ENCODE measurements at regions not wholly inside any gene's neighbourhood (a gene's known extent, or its start where the extent isn't known, plus 50 kb on each side); places are given as distances from the start of the nearest gene placed in this dataset.

- H3K27me3 ChIP-seq (ENCODE audit: control insufficient read depth in 1 of 2, insufficient read depth in 2 of 2, low read length in 2 of 2): no peaks in the 10 kb centered on the region
- H3K4me3 ChIP-seq (ENCODE audit: low read depth in 1 of 2, low read length in 2 of 2): no peak overlapping the region
- H3K9me3 ChIP-seq (ENCODE audit: low read length): no peaks in the 10 kb centered on the region
- no peaks in the 10 kb centered on the region for H3K36me3 ChIP-seq (ENCODE audit: insufficient read depth, low read length)
- peaks cover 12% of the 10 kb centered on the region for H3K4me1 ChIP-seq (ENCODE audit: insufficient read depth, low read length)
- H3K27ac ChIP-seq (ENCODE audit: low read depth, low read length): no peak overlapping the region
- H3K9ac ChIP-seq (ENCODE audit: low read length): no peak overlapping the region
Observed at GRCh38 chr14:22482085-22482694, 106.8 kb downstream of the DAD1 start.

- H3K4me3 ChIP-seq (ENCODE audit: low read depth in 1 of 2, low read length in 2 of 2): no peak overlapping the region
- no peak overlapping the region for H3K9ac ChIP-seq (ENCODE audit: low read length)
- no peaks in the 10 kb centered on the region for H3K36me3 ChIP-seq (ENCODE audit: insufficient read depth, low read length)
- no peak overlapping the region for H3K27ac ChIP-seq (ENCODE audit: low read depth, low read length)
- no peaks in the 10 kb centered on the region for H3K27me3 ChIP-seq (ENCODE audit: control insufficient read depth in 1 of 2, insufficient read depth in 2 of 2, low read length in 2 of 2)
- peaks cover 12% of the 10 kb centered on the region for H3K4me1 ChIP-seq (ENCODE audit: insufficient read depth, low read length)
- no peaks in the 10 kb centered on the region for H3K9me3 ChIP-seq (ENCODE audit: low read length)
Observed at GRCh38 chr14:22481546-22481945, 107.5 kb downstream of the DAD1 start.

- Histone ChIP-seq H3K36me3 (ENCODE audit: insufficient read depth, low read length) (no peaks in the 10 kb centered on the region), H3K9ac (ENCODE audit: low read length) (no peak overlapping the region), H3K27ac (ENCODE audit: low read depth, low read length) (no peak overlapping the region), H3K4me3 (ENCODE audit: low read depth in 1 of 2, low read length in 2 of 2) (no peak overlapping the region), H3K27me3 (ENCODE audit: control insufficient read depth in 1 of 2, insufficient read depth in 2 of 2, low read length in 2 of 2) (no peaks in the 10 kb centered on the region), H3K4me1 (ENCODE audit: insufficient read depth, low read length) (peaks cover 12% of the 10 kb centered on the region), H3K9me3 (ENCODE audit: low read length) (no peaks in the 10 kb centered on the region)
Observed at GRCh38 chr14:22479776-22480464, 109.1 kb downstream of the DAD1 start.

- no peak overlapping the region for H3K27ac ChIP-seq (ENCODE audit: low read depth, low read length)
- no peaks in the 10 kb centered on the region for H3K36me3 ChIP-seq (ENCODE audit: insufficient read depth, low read length)
- H3K27me3 ChIP-seq (ENCODE audit: control insufficient read depth in 1 of 2, insufficient read depth in 2 of 2, low read length in 2 of 2): no peaks in the 10 kb centered on the region
- peaks cover 12% of the 10 kb centered on the region for H3K4me1 ChIP-seq (ENCODE audit: insufficient read depth, low read length)
- H3K4me3 ChIP-seq (ENCODE audit: low read depth in 1 of 2, low read length in 2 of 2): no peak overlapping the region
- H3K9me3 ChIP-seq (ENCODE audit: low read length): no peaks in the 10 kb centered on the region
- H3K9ac ChIP-seq (ENCODE audit: low read length): no peak overlapping the region
Observed at GRCh38 chr14:22479132-22479531, 109.9 kb downstream of the DAD1 start.

GRCh38 chr14:22478670-22479069 is 110.4 kb downstream of the DAD1 start:
- Histone ChIP-seq H3K27ac (ENCODE audit: low read depth, low read length) (no peak overlapping the region), H3K36me3 (ENCODE audit: insufficient read depth, low read length) (no peaks in the 10 kb centered on the region), H3K9ac (ENCODE audit: low read length) (no peak overlapping the region), H3K27me3 (ENCODE audit: control insufficient read depth in 1 of 2, insufficient read depth in 2 of 2, low read length in 2 of 2) (no peaks in the 10 kb centered on the region), H3K4me3 (ENCODE audit: low read depth in 1 of 2, low read length in 2 of 2) (no peak overlapping the region), H3K4me1 (ENCODE audit: insufficient read depth, low read length) (peaks cover 12% of the 10 kb centered on the region), H3K9me3 (ENCODE audit: low read length) (no peaks in the 10 kb centered on the region)

- H3K27me3 ChIP-seq (ENCODE audit: control insufficient read depth in 1 of 2, insufficient read depth in 2 of 2, low read length in 2 of 2): no peaks in the 10 kb centered on the region
- no peaks in the 10 kb centered on the region for H3K36me3 ChIP-seq (ENCODE audit: insufficient read depth, low read length)
- no peak overlapping the region for H3K4me3 ChIP-seq (ENCODE audit: low read depth in 1 of 2, low read length in 2 of 2)
- H3K27ac ChIP-seq (ENCODE audit: low read depth, low read length): no peak overlapping the region
- peaks cover 12% of the 10 kb centered on the region for H3K4me1 ChIP-seq (ENCODE audit: insufficient read depth, low read length)
- no peaks in the 10 kb centered on the region for H3K9me3 ChIP-seq (ENCODE audit: low read length)
- H3K9ac ChIP-seq (ENCODE audit: low read length): no peak overlapping the region
Observed at GRCh38 chr14:22478247-22478646, 110.8 kb downstream of the DAD1 start.

GRCh38 chr14:22477569-22478194 is 111.3 kb downstream of the DAD1 start:
- Histone ChIP-seq H3K4me1 (ENCODE audit: insufficient read depth, low read length) (peaks cover 14% of the 10 kb centered on the region), H3K4me3 (ENCODE audit: low read depth in 1 of 2, low read length in 2 of 2) (no peak overlapping the region), H3K27me3 (ENCODE audit: control insufficient read depth in 1 of 2, insufficient read depth in 2 of 2, low read length in 2 of 2) (no peaks in the 10 kb centered on the region), H3K27ac (ENCODE audit: low read depth, low read length) (no peak overlapping the region), H3K36me3 (ENCODE audit: insufficient read depth, low read length) (no peaks in the 10 kb centered on the region), H3K9ac (ENCODE audit: low read length) (no peak overlapping the region), H3K9me3 (ENCODE audit: low read length) (no peaks in the 10 kb centered on the region)

- no peak overlapping the region for H3K27ac ChIP-seq (ENCODE audit: low read depth, low read length)
- H3K9ac ChIP-seq (ENCODE audit: low read length): no peak overlapping the region
- peaks cover 11% of the 10 kb centered on the region for H3K4me1 ChIP-seq (ENCODE audit: insufficient read depth, low read length)
- H3K36me3 ChIP-seq (ENCODE audit: insufficient read depth, low read length): no peaks in the 10 kb centered on the region
- no peaks in the 10 kb centered on the region for H3K27me3 ChIP-seq (ENCODE audit: control insufficient read depth in 1 of 2, insufficient read depth in 2 of 2, low read length in 2 of 2)
- H3K4me3 ChIP-seq (ENCODE audit: low read depth in 1 of 2, low read length in 2 of 2): no peak overlapping the region
- no peaks in the 10 kb centered on the region for H3K9me3 ChIP-seq (ENCODE audit: low read length)
Observed at GRCh38 chr14:22476887-22477286, 112.1 kb downstream of the DAD1 start.

- Histone ChIP-seq H3K9ac (ENCODE audit: low read length) (no peak overlapping the region), H3K27me3 (ENCODE audit: control insufficient read depth in 1 of 2, insufficient read depth in 2 of 2, low read length in 2 of 2) (no peaks in the 10 kb centered on the region), H3K36me3 (ENCODE audit: insufficient read depth, low read length) (no peaks in the 10 kb centered on the region), H3K27ac (ENCODE audit: low read depth, low read length) (no peak overlapping the region), H3K9me3 (ENCODE audit: low read length) (no peaks in the 10 kb centered on the region), H3K4me1 (ENCODE audit: insufficient read depth, low read length) (peaks cover 5% of the 10 kb centered on the region), H3K4me3 (ENCODE audit: low read depth in 1 of 2, low read length in 2 of 2) (no peak overlapping the region)
Observed at GRCh38 chr14:22476005-22476751, 112.8 kb downstream of the DAD1 start.

- H3K27me3 ChIP-seq (ENCODE audit: control insufficient read depth in 1 of 2, insufficient read depth in 2 of 2, low read length in 2 of 2): no peaks in the 10 kb centered on the region
- H3K9ac ChIP-seq (ENCODE audit: low read length): no peak overlapping the region
- peaks cover 5% of the 10 kb centered on the region for H3K4me1 ChIP-seq (ENCODE audit: insufficient read depth, low read length)
- H3K4me3 ChIP-seq (ENCODE audit: low read depth in 1 of 2, low read length in 2 of 2): no peak overlapping the region
- H3K36me3 ChIP-seq (ENCODE audit: insufficient read depth, low read length): no peaks in the 10 kb centered on the region
- H3K27ac ChIP-seq (ENCODE audit: low read depth, low read length): no peak overlapping the region
- H3K9me3 ChIP-seq (ENCODE audit: low read length): no peaks in the 10 kb centered on the region
Observed at GRCh38 chr14:22475381-22475780, 113.6 kb downstream of the DAD1 start.

GRCh38 chr14:22474730-22475351 is 114.2 kb downstream of the DAD1 start:
- H3K9me3 ChIP-seq (ENCODE audit: low read length): no peaks in the 10 kb centered on the region

More at GRCh38 chr14:22474730-22475351, 114.2 kb downstream of the DAD1 start:
- no peaks in the 10 kb centered on the region for H3K27me3 ChIP-seq (ENCODE audit: control insufficient read depth in 1 of 2, insufficient read depth in 2 of 2, low read length in 2 of 2)
- H3K4me3 ChIP-seq (ENCODE audit: low read depth in 1 of 2, low read length in 2 of 2): no peak overlapping the region
- H3K4me1 ChIP-seq (ENCODE audit: insufficient read depth, low read length): peaks cover 5% of the 10 kb centered on the region
- H3K9ac ChIP-seq (ENCODE audit: low read length): no peak overlapping the region
- no peak overlapping the region for H3K27ac ChIP-seq (ENCODE audit: low read depth, low read length)
- H3K36me3 ChIP-seq (ENCODE audit: insufficient read depth, low read length): no peaks in the 10 kb centered on the region
